ENCODE measurements at regions not wholly inside any gene's neighbourhood (a gene's known extent, or its start where the extent isn't known, plus 50 kb on each side); places are given as distances from the start of the nearest gene placed in this dataset.

DNA sequence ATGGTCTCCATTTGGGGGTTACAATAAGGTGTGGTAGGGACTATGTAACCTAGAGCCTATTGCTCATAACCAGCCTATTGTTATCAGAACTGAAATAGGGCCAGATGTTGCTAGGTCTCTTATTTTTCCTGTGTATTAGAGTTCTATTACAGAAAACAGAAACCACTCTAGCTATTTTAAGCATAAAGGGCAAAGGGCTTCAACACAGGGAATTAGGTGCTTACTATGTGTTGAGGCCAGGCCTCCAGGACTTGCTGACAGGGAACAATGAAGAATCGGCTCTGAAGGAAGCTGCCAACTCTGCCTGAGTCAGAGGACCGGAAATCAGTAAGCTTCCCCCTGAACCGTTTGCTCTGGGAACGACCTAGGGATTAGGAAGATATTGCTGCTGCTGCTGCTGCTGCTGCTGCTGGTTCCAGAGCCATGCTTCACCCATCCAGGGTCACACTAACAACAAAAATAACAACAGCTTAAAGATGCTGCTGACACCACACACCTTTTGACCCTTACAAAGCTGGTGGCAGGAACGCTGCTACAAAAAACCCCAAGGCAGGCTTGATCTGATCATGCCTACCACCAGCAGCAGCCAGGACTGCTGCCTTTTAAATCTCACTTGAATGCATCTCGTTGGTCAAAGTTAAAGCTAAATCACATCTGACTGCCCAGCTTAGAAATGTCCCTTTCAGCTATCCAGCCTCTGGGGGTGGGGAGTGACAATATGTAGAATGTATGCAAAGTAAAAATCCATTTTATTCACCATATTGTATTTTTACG is 276.9 kb upstream of the IL12A start:
- ChIA-PET CTCF (no interaction called here), POLR2A (no interaction called here)
- Histone ChIP-seq H3K9me3 (no peaks in the 10 kb centered on the region), H3K27me3 (replicated peaks; ENCODE audit: control insufficient read depth, insufficient read depth, low read length) (no peaks in the 10 kb centered on the region), H3K4me3 (ENCODE audit: low read depth, low read length) (no peak overlapping the region), H3K36me3 (ENCODE audit: control insufficient read depth, insufficient read depth, low read length) (no peaks in the 10 kb centered on the region), H3K4me1 (no peaks in the 10 kb centered on the region)
- no peak for TF ChIP-seq CTCF (IDR thresholded peaks at IDR 0.05; ENCODE audit: insufficient read depth in 1 of 2, low read depth in 1 of 2, low read length in 1 of 2, severe bottlenecking in 1 of 2, unreplicated experiment in 1 of 2)
- no TSS peak for BruUV-seq (replicated peaks)
- peaks cover 12% of the 10 kb centered on the region for H3K9me3 Mint-ChIP-seq (ENCODE audit: unreplicated experiment)
- no peaks in the 10 kb centered on the region for H3K4me1 Mint-ChIP-seq (ENCODE audit: low read depth, unreplicated experiment)
- no peaks in the 10 kb centered on the region for H3K27me3 Mint-ChIP-seq (ENCODE audit: insufficient read depth, unreplicated experiment)
- H3K4me3 Mint-ChIP-seq (ENCODE audit: unreplicated experiment) = no peak overlapping the region
- H3K36me3 Mint-ChIP-seq (ENCODE audit: insufficient read depth, unreplicated experiment) = no peaks in the 10 kb centered on the region
- no peak for DNase-seq
- H3K27ac Mint-ChIP-seq (ENCODE audit: unreplicated experiment) = no peak overlapping the region
- intact Hi-C loops (cut with micrococcal nuclease; ENCODE audit: unreplicated experiment) = no loop called here

DNA sequence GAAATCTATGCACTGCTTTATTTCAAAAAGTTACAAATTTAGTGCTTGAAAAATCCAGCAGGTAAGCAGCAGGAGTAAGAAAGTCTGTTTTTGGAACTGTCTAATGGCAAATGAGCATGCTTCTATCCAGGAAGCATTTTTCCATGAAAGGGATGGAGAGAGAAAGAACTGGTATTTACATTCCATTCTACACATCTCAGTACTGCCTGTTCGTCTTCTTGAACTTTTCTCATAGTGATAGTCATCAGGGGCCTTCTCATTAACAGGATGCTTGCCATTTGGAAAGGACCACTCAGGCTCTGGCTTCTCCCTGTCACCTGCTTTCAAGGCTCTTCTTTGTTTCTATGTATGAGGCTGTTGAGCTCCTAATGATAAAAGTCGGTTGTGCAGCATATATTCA is 267.3 kb upstream of the IL12A start:
- ChIA-PET POLR2A (no interaction called here), CTCF (no interaction called here)
- no peak overlapping the region for H3K27ac Mint-ChIP-seq (ENCODE audit: unreplicated experiment)
- Histone ChIP-seq H3K4me3 (ENCODE audit: low read depth, low read length) (no peak overlapping the region), H3K36me3 (ENCODE audit: control insufficient read depth, insufficient read depth, low read length) (no peaks in the 10 kb centered on the region), H3K9me3 (no peaks in the 10 kb centered on the region), H3K27me3 (replicated peaks; ENCODE audit: control insufficient read depth, insufficient read depth, low read length) (no peaks in the 10 kb centered on the region), H3K4me1 (peaks cover 10% of the 10 kb centered on the region; the same call in 1 of the 2 replicates)
- H3K4me3 Mint-ChIP-seq (ENCODE audit: unreplicated experiment) = no peak overlapping the region
- no peaks in the 10 kb centered on the region for H3K36me3 Mint-ChIP-seq (ENCODE audit: insufficient read depth, unreplicated experiment)
- no peaks in the 10 kb centered on the region for H3K9me3 Mint-ChIP-seq (ENCODE audit: unreplicated experiment)
- BruUV-seq (replicated peaks) = no TSS peak
- no peak for TF ChIP-seq CTCF (IDR thresholded peaks at IDR 0.05; ENCODE audit: insufficient read depth in 1 of 2, low read depth in 1 of 2, low read length in 1 of 2, severe bottlenecking in 1 of 2, unreplicated experiment in 1 of 2)
- no peak for DNase-seq
- intact Hi-C loops (cut with micrococcal nuclease; ENCODE audit: unreplicated experiment) = no loop called here
- peaks cover 3% of the 10 kb centered on the region for H3K4me1 Mint-ChIP-seq (ENCODE audit: low read depth, unreplicated experiment)
- no peaks in the 10 kb centered on the region for H3K27me3 Mint-ChIP-seq (ENCODE audit: insufficient read depth, unreplicated experiment)

- DNase-seq = no peak
- peaks cover 6% of the 10 kb centered on the region for H3K4me1 Mint-ChIP-seq (ENCODE audit: low read depth, unreplicated experiment)
- H3K27me3 Mint-ChIP-seq (ENCODE audit: insufficient read depth, unreplicated experiment) = no peaks in the 10 kb centered on the region
- H3K4me3 Mint-ChIP-seq (ENCODE audit: unreplicated experiment) = no peak overlapping the region
- no peaks in the 10 kb centered on the region for H3K9me3 Mint-ChIP-seq (ENCODE audit: unreplicated experiment)
- Histone ChIP-seq H3K36me3 (ENCODE audit: control insufficient read depth, insufficient read depth, low read length) (no peaks in the 10 kb centered on the region), H3K27me3 (replicated peaks; ENCODE audit: control insufficient read depth, insufficient read depth, low read length) (no peaks in the 10 kb centered on the region), H3K4me1 (peaks cover 14% of the 10 kb centered on the region; the same call in 1 of the 2 replicates), H3K9me3 (no peaks in the 10 kb centered on the region), H3K4me3 (ENCODE audit: low read depth, low read length) (no peak overlapping the region)
- CTCF ChIA-PET = no interaction called here
- POLR2A ChIA-PET = no interaction called here
- no peaks in the 10 kb centered on the region for H3K36me3 Mint-ChIP-seq (ENCODE audit: insufficient read depth, unreplicated experiment)
- no TSS peak for BruUV-seq (replicated peaks)
- no peak overlapping the region for H3K27ac Mint-ChIP-seq (ENCODE audit: unreplicated experiment)
- TF ChIP-seq CTCF (IDR thresholded peaks at IDR 0.05; ENCODE audit: insufficient read depth in 1 of 2, low read depth in 1 of 2, low read length in 1 of 2, severe bottlenecking in 1 of 2, unreplicated experiment in 1 of 2) = no peak
- intact Hi-C loops (cut with micrococcal nuclease; ENCODE audit: unreplicated experiment) = no loop called here
Observed at GRCh38 chr3:159723295-159723694, 265.3 kb upstream of the IL12A start.
